OCI-LY3 (cell line): ENCODE measurements at regions not wholly inside any gene's neighbourhood (a gene's known extent, or its start where the extent isn't known, plus 50 kb on each side); places are given as distances from the start of the nearest gene placed in this dataset.

Source experiments
- H2AFZ ChIP-seq: fragments of 200-600, 300-600 bp; shearing (Covaris generic); 2 replicates; pipeline ENCODE4 v1.6.0; 2014; ENCODE audit warnings: antibody characterized with exemption, low read depth, low read length
- H3K27ac ChIP-seq: fragments of 200-600, 300-600 bp; sonication (generic); 2 replicates; pipeline ENCODE4 v1.5.1; 2014; ENCODE audit warnings: mild to moderate bottlenecking, low read length, moderate library complexity, mixed read lengths
- H3K27me3 ChIP-seq: fragments of 200-600, 300-600 bp; sonication (generic); 2 replicates; pipeline ENCODE4 v1.6.1; 2014; ENCODE audit warnings: low read depth, low read length, mixed read lengths
- H3K36me3 ChIP-seq: fragments of 200-600, 300-600 bp; sonication (generic); replicated peaks from 2 replicates; pipeline ENCODE3; 2014; ENCODE audit warnings: low read depth, low read length, mixed read lengths
- H3K4me1 ChIP-seq: fragments of 300-600, 200-600 bp; sonication (generic); 2 replicates; pipeline ENCODE4 v1.6.1; 2014; ENCODE audit warnings: low read length, mixed read lengths
- H3K4me2 ChIP-seq: fragments of 200-600, 300-600 bp; sonication (generic); 2 replicates; pipeline ENCODE4 v1.6.1; 2014; ENCODE audit warnings: low read length, mixed read lengths
- H3K4me3 ChIP-seq: fragments of 300-600, 200-600 bp; sonication (generic); 2 replicates; pipeline ENCODE4 v1.5.1; 2014; ENCODE audit warnings: antibody characterized with exemption, mild to moderate bottlenecking, low read length, moderate library complexity
- H3K79me2 ChIP-seq: fragments of 300-600, 200-600 bp; shearing (Covaris generic); 2 replicates; pipeline ENCODE4 v1.6.1; 2014; ENCODE audit warnings: mild to moderate bottlenecking, low read length, mixed read lengths
- H3K9ac ChIP-seq: fragments of 300-600, 200-600 bp; shearing (Covaris generic); 2 replicates; pipeline ENCODE4 v1.6.0; 2014; ENCODE audit warnings: mild to moderate bottlenecking, low read length, moderate library complexity
- H3K9me3 ChIP-seq: fragments of 200-600, 300-600 bp; shearing (Covaris generic); 2 replicates; pipeline ENCODE4 v1.6.1; 2014; ENCODE audit warnings: low read length, mixed read lengths; ENCODE audit not compliant: insufficient read depth
- H4K20me1 ChIP-seq: fragments of 200-600, 300-600 bp; sonication (generic); 2 replicates; pipeline ENCODE4 v1.6.1; 2016; ENCODE audit warnings: low read length, mixed read lengths; ENCODE audit not compliant: insufficient read depth
- CTCF ChIP-seq: fragments of 200-600, 300-600 bp; sonication (generic); IDR thresholded peaks from 2 replicates; pipeline ENCODE4 v1.5.1; 2014; ENCODE audit warnings: antibody characterized with exemption, low read length, low read depth
- EZH2phosphoT487 ChIP-seq: fragments of 200-600 bp; shearing (Covaris generic); IDR thresholded peaks from 2 replicates; pipeline ENCODE4 v1.6.1; 2018; ENCODE audit warnings: antibody characterized with exemption, mixed run types, low read depth

GRCh38 chr9:84170521-84171141 is 169.9 kb downstream of the SLC28A3 start:
- Histone ChIP-seq H3K9ac (no peak overlapping the region), H3K4me2 (no peak overlapping the region), H2AFZ (no peak overlapping the region)

GRCh38 chr9:84173961-84174360 is 166.6 kb downstream of the SLC28A3 start:
- H3K4me2 ChIP-seq: no peak overlapping the region
- H3K27ac ChIP-seq: no peak overlapping the region
- H3K9me3 ChIP-seq: no peaks in the 10 kb centered on the region
- no peak overlapping the region for H3K4me3 ChIP-seq
- no peaks in the 10 kb centered on the region for H4K20me1 ChIP-seq
- H3K4me1 ChIP-seq: no peaks in the 10 kb centered on the region
- H3K36me3 ChIP-seq: no peaks in the 10 kb centered on the region
- no peaks in the 10 kb centered on the region for H3K79me2 ChIP-seq
- H3K9ac ChIP-seq: no peak overlapping the region
- TF ChIP-seq EZH2phosphoT487 (no peak), CTCF (no peak)
- H2AFZ ChIP-seq: no peak overlapping the region
- H3K27me3 ChIP-seq: peaks cover 7% of the 10 kb centered on the region; the same call in 1 of the 2 replicates

More at GRCh38 chr9:84170521-84171141, 169.9 kb downstream of the SLC28A3 start:
- no peak for TF ChIP-seq CTCF
- TF ChIP-seq EZH2phosphoT487: no peak
- H3K4me3 ChIP-seq: no peak overlapping the region
- H3K4me1 ChIP-seq: no peaks in the 10 kb centered on the region
- H3K79me2 ChIP-seq: no peaks in the 10 kb centered on the region
- no peaks in the 10 kb centered on the region for H4K20me1 ChIP-seq
- H3K9me3 ChIP-seq: no peaks in the 10 kb centered on the region
- H3K27ac ChIP-seq: no peak overlapping the region
- no peaks in the 10 kb centered on the region for H3K36me3 ChIP-seq
- peaks cover 3% of the 10 kb centered on the region; the same call in 1 of the 2 replicates for H3K27me3 ChIP-seq

GRCh38 chr9:84174486-84174885 is 166.1 kb downstream of the SLC28A3 start:
- Histone ChIP-seq H3K36me3 (no peaks in the 10 kb centered on the region), H4K20me1 (no peaks in the 10 kb centered on the region), H3K9me3 (no peaks in the 10 kb centered on the region), H3K4me3 (no peak overlapping the region), H3K4me1 (no peaks in the 10 kb centered on the region), H2AFZ (no peak overlapping the region), H3K27me3 (peaks cover 7% of the 10 kb centered on the region; the same call in 1 of the 2 replicates), H3K4me2 (no peak overlapping the region), H3K27ac (no peak overlapping the region), H3K79me2 (no peaks in the 10 kb centered on the region), H3K9ac (no peak overlapping the region)
- TF ChIP-seq EZH2phosphoT487 (no peak), CTCF (no peak)

GRCh38 chr9:84177407-84177806 is 163.2 kb downstream of the SLC28A3 start:
- Histone ChIP-seq H4K20me1 (no peaks in the 10 kb centered on the region), H3K4me2 (no peak overlapping the region), H3K36me3 (no peaks in the 10 kb centered on the region), H2AFZ (no peak overlapping the region), H3K9ac (no peak overlapping the region), H3K79me2 (no peaks in the 10 kb centered on the region), H3K27ac (no peak overlapping the region), H3K27me3 (peaks cover 7% of the 10 kb centered on the region; the same call in 1 of the 2 replicates), H3K4me1 (peaks cover 4% of the 10 kb centered on the region; the same call in 1 of the 2 replicates), H3K4me3 (no peak overlapping the region), H3K9me3 (no peaks in the 10 kb centered on the region)
- TF ChIP-seq EZH2phosphoT487: no peak
- no peak for TF ChIP-seq CTCF
